Activated T-cell treated with anti-CD3 and anti-CD28 coated beads, Interleukin-2, amount 50 U/mL, for 72 hours (primary cell): ENCODE measurements at regions not wholly inside any gene's neighbourhood (a gene's known extent, or its start where the extent isn't known, plus 50 kb on each side); places are given as distances from the start of the nearest gene placed in this dataset.
"Not testable (repeated sequence)": the region's sequence is repeated elsewhere in the genome, so short reads cannot be mapped to it uniquely, and the experiment has no call there.

ENCODE experiments used
- ATAC-seq, 2 donors: fragments of 150-1000 bp; cut with Tn5 transposase; replicated peaks in 1 of 2; 2 replicates each; pipeline ENCODE4 v1.10.0; 2021; ENCODE audit warnings: moderate library complexity in 2 of 2, mild to moderate bottlenecking in 1 of 2
- DNase-seq, 2 donors: peaks; one replicate each; pipeline ENCODE4 v3.0.0; 2021 to 2022; ENCODE audit warnings: mixed read lengths in 1 of 2
- H3K27ac Mint-ChIP-seq: one replicate; pipeline ENCODE4 v1.8.0; 2022; ENCODE audit warnings: mild to moderate bottlenecking, moderate library complexity, mixed read lengths
- H3K27me3 Mint-ChIP-seq: one replicate; pipeline ENCODE4 v1.8.0; 2022; ENCODE audit warnings: low read depth, mixed read lengths
- H3K36me3 Mint-ChIP-seq, 2 donors: one replicate each; pipeline ENCODE4 v1.8.0; 2022; ENCODE audit warnings: mixed read lengths in 2 of 2, mild to moderate bottlenecking in 1 of 2; ENCODE audit not compliant: insufficient read depth in 2 of 2
- H3K4me1 Mint-ChIP-seq: one replicate; pipeline ENCODE4 v1.8.0; 2022; ENCODE audit warnings: low read depth, mixed read lengths
- H3K4me3 Mint-ChIP-seq, 2 donors: one replicate each; pipeline ENCODE4 v1.8.0; 2022; ENCODE audit warnings: mild to moderate bottlenecking in 2 of 2, mixed read lengths in 2 of 2, moderate library complexity in 2 of 2
- H3K9me3 Mint-ChIP-seq, 2 donors: one replicate each; pipeline ENCODE4 v1.8.0; 2022; ENCODE audit warnings: mixed read lengths in 2 of 2

DNA sequence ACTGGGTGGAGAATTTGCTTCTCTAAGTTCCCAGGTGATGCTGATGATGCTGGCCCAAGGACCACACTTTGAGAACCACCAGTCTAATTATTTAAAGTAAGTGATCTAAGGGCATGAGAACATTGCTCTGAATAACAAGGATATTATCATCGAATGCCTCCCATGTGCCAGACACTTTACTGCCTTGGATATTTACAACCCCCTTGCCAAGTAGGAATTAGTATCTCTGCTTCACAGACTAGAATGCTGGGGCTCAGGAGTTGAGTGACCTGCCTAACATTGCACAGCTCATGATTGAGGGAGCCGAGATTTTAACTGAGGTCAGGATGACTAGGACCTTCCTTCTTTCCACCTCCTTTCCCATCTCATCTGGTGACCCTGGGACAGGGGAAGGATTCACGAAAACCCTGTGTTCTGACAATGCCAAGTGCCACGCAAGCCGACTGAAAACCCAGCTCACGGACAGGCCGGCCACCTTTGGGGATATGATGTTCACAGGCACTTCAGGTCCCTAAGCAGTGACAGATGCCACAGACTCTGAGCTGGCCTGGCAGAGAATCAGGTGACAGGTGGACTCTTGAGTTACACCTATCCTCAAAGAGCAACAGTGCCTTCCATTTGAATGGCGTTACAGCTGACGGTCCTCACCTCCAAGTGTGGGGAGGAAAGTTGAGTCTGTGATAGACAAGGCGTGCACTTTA, 230.7 kb downstream of the TOMM20 start:
- no peak for DNase-seq
- Mint-ChIP-seq H3K4me3 (no peak overlapping the region), H3K4me1 (peaks cover 46% of the 10 kb centered on the region), H3K27ac (no peak overlapping the region), H3K36me3 (no peaks in the 10 kb centered on the region), H3K9me3 (no peaks in the 10 kb centered on the region), H3K27me3 (no peaks in the 10 kb centered on the region)
- no peak for ATAC-seq

DNA sequence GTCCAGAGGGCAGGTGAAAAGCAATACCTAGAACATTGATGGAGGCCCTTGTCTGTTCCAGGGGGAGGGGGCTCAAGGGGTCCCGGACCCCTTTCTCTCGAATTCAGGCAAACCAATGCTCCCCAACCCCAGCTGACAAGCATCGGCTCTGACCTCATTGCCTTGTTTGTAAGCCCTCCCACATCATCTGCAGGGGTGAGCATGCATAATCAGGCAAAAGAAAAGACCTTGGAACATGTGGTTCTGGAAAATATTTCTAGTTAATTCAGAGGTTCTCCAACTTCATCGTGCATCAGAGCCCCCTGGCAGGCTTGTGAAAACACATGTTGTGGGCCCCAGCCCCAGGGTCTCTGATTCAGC, 231.3 kb downstream of the TOMM20 start:
- no peaks in the 10 kb centered on the region for H3K27me3 Mint-ChIP-seq
- H3K27ac Mint-ChIP-seq: no peak overlapping the region
- DNase-seq (no peak), ATAC-seq (no peak)
- H3K4me1 Mint-ChIP-seq: peaks cover 43% of the 10 kb centered on the region
- no peak overlapping the region for H3K4me3 Mint-ChIP-seq
- H3K36me3 Mint-ChIP-seq: no peaks in the 10 kb centered on the region
- no peaks in the 10 kb centered on the region for H3K9me3 Mint-ChIP-seq

DNA sequence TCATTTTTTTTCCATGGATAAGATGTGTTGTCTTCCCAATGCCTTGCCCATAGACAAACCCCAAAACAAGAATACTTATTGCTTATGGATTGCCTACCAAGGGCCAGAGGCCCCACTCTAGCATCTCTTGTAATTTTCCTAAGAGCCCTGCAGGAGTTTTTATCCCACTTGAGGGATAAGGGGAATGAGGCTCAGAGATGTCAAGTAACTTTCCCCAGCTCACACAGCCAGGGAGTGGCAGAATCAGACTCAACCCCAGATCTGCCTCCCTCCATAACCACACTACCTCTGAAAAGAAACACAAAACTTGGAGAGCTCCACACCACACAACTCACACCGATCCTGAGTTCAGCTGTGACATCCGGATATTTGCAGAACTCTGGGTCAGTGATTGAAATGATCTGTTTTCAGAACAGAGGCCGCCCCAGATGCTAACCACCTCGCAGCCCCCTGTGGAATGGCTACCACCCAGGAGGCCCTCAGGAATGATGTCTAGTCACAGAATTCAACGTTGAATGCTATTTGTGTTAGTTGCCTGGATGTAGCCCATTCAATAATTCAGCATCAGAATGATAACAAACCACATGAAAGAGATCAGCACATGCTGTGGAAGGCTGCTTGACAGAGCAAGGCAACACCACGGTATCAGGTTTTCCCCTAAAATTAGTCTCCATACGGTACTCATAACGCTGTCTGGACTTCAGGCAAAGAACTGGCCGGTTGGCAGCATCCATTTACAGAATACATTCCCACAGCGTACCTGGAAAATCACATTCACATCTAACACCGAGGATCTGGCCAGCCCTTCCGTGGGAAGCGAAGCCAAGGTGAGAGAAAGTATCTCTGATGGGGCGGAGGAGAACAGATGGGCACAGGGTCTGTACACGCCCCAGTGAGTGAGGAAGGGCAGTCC, 231.9 kb downstream of the TOMM20 start:
- Mint-ChIP-seq H3K27me3 (no peaks in the 10 kb centered on the region), H3K27ac (no peak overlapping the region), H3K36me3 (no peaks in the 10 kb centered on the region), H3K4me3 (no peak overlapping the region), H3K9me3 (no peaks in the 10 kb centered on the region), H3K4me1 (peaks cover 43% of the 10 kb centered on the region)
- DNase-seq (no peak), ATAC-seq (no peak)

DNA sequence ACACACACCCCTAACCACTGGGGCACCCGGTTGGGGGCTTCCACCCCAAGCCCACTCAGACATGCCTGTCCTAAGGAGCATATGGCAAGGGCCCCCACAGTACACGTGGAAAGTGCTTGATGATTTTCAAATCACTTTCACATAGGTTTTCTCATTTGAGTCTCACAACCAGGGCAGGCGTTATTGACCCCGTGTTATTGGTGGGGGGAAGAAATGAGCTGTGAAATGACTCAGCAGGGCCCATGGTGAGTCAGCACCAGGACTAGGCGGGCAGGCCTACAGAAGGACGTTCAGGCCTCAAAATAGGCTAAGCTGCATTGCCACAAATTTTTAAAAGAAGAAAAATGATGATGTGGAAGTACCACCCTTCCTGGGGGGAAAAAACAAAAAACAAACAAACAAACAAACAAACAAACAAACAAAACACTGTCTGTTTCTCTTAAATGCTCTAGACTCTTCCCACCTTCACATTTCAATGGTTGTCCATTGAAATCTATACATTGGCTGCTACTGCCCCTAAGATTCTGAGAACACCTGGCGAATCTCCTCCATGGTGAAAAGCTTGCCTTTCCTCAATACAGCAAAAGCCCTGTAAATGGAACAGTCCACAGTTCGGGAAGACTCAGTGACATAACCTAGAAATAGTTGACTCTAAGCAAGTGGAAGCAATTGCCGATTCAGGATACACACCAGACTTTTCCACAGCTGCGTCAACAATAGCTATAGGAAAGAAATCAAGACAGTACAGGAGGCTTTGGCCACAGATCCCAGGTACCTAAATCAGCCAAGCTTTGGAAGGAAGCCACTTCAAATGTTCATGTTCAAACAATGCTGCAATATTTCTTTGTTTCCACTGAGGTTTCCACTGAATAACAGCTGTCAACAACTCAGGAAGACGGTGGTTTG, 234.7 kb downstream of the TOMM20 start:
- peaks cover 39% of the 10 kb centered on the region for H3K4me1 Mint-ChIP-seq
- DNase-seq (peak; percentile 75), ATAC-seq (peak; percentile 93 to 97)
- H3K27me3 Mint-ChIP-seq: no peaks in the 10 kb centered on the region
- H3K9me3 Mint-ChIP-seq: no peaks in the 10 kb centered on the region
- H3K4me3 Mint-ChIP-seq: peak overlapping the region; percentile 49 to 60
- no peaks in the 10 kb centered on the region for H3K36me3 Mint-ChIP-seq
- no peak overlapping the region for H3K27ac Mint-ChIP-seq

DNA sequence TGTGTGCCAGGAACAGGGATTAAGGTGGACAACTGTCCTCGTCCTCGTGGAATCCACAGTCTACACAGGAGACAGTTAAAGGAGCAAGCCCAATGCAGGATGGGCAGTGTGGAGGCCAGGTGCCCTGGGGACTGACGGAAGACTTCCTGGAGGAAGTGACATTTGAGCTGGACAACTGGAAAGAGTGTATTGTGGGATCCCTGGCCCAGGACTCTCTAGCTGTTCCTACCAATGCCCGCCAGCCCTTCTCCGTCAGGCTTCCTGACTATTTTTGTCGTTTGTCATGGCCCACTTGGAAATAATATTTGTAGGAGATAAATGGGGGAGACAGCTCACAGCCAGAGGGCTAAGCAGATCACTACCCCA, 235.3 kb downstream of the TOMM20 start:
- H3K27me3 Mint-ChIP-seq: no peaks in the 10 kb centered on the region
- peak overlapping the region in 1 of 2 donors; percentile 11 for H3K4me3 Mint-ChIP-seq
- H3K9me3 Mint-ChIP-seq: no peaks in the 10 kb centered on the region
- H3K4me1 Mint-ChIP-seq: peaks cover 36% of the 10 kb centered on the region
- DNase-seq (no peak), ATAC-seq (no peak)
- H3K27ac Mint-ChIP-seq: no peak overlapping the region
- peaks cover 0 to 2% of the 10 kb centered on the region in 2 donors for H3K36me3 Mint-ChIP-seq

DNA sequence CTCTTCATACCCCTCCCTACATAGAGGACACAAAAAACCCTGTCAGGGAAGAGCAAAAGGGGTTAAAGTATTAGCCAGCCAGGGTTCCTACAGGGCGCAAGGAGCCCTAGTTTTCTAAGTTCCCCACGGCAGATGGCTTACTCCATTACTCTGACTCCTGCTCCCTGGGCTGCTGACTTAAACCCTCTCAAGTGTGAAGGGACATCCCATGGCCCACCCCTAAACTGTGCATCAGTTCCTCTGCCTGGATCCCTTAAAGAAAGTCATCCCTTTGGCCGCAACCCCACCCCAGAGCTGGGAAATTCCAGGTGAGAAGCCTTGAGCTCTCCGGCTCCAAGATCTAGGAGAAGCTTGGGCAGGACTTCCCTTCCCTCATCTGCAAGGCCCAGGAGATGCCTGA, 236.0 kb downstream of the TOMM20 start:
- H3K36me3 Mint-ChIP-seq: peaks cover 0 to 2% of the 10 kb centered on the region in 2 donors
- peaks cover 36% of the 10 kb centered on the region for H3K4me1 Mint-ChIP-seq
- no peak overlapping the region for H3K27ac Mint-ChIP-seq
- H3K4me3 Mint-ChIP-seq: no peak overlapping the region
- no peak for DNase-seq
- no peak for ATAC-seq
- no peaks in the 10 kb centered on the region for H3K27me3 Mint-ChIP-seq
- no peaks in the 10 kb centered on the region for H3K9me3 Mint-ChIP-seq

DNA sequence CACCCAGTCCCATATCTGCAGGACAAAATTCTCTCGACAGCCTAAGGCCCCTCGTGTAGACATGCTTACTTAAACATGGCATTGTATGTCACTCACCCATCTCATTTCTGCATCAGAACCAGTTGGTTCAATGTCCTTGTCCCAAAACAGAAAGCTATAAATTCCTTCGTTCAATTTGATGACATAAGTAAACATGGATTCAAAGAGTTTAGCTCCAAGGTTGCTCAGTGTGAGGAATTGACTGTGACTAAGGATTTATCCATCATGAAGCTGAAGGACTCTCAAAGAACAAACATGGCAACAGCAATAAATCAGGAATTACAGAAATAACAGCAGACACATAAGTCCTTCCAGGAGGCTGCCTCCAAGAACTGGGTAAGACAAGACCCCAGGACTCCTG, 237.2 kb downstream of the TOMM20 start:
- Mint-ChIP-seq H3K27me3 (no peaks in the 10 kb centered on the region), H3K4me3 (no peak overlapping the region), H3K9me3 (no peaks in the 10 kb centered on the region), H3K36me3 (peaks cover 0 to 4% of the 10 kb centered on the region in 2 donors), H3K27ac (no peak overlapping the region), H3K4me1 (peaks cover 38% of the 10 kb centered on the region)
- ATAC-seq: no peak
- no peak for DNase-seq

DNA sequence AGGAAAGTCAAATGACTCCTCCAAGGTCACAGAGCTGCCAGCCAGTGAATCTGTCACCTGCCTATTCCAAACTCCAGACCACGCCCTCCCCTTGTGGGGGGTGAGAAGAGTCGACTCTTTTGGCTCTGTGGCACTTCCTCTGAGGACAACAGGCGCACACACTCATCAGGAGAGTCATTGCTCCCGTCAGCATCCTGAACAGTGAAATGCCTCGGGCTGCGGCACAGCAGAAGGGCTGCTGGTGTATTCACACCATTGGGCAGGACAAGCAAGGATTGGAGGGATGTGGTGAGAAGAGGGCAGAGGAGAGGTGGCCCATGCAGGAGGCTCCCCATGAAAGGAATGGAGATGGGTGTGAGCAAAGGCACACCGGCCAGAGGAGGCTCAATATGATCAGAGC, 239.0 kb downstream of the TOMM20 start:
- Mint-ChIP-seq H3K36me3 (peaks cover 0 to 4% of the 10 kb centered on the region in 2 donors), H3K4me1 (peaks cover 35% of the 10 kb centered on the region), H3K9me3 (no peaks in the 10 kb centered on the region), H3K4me3 (no peak overlapping the region), H3K27me3 (no peaks in the 10 kb centered on the region), H3K27ac (no peak overlapping the region)
- DNase-seq (no peak), ATAC-seq (no peak)

DNA sequence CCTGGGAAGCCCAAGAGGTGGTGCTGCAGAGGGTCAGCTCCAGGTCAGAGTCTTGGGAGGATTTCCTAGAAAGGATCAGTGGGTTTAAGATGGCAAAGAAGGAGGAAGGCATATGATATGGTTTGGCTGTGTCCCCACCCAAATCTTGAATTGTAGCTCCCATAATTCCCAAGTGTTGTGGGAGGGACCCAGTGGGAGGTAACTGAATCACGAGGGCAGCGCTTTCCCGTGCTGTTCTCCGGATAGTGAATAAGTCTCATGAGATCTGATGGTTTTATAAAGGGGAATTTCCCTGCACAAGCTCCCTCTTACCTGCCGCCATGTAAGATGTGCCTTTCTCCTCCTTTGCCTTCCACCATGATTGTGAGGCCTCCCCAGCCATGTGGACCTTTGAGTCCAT, 240.4 kb downstream of the TOMM20 start:
- peaks cover 30% of the 10 kb centered on the region for H3K4me1 Mint-ChIP-seq
- not testable (repeated sequence) for H3K27me3 Mint-ChIP-seq, H3K27ac Mint-ChIP-seq, H3K9me3 Mint-ChIP-seq, ATAC-seq, H3K36me3 Mint-ChIP-seq, DNase-seq, H3K4me3 Mint-ChIP-seq

DNA sequence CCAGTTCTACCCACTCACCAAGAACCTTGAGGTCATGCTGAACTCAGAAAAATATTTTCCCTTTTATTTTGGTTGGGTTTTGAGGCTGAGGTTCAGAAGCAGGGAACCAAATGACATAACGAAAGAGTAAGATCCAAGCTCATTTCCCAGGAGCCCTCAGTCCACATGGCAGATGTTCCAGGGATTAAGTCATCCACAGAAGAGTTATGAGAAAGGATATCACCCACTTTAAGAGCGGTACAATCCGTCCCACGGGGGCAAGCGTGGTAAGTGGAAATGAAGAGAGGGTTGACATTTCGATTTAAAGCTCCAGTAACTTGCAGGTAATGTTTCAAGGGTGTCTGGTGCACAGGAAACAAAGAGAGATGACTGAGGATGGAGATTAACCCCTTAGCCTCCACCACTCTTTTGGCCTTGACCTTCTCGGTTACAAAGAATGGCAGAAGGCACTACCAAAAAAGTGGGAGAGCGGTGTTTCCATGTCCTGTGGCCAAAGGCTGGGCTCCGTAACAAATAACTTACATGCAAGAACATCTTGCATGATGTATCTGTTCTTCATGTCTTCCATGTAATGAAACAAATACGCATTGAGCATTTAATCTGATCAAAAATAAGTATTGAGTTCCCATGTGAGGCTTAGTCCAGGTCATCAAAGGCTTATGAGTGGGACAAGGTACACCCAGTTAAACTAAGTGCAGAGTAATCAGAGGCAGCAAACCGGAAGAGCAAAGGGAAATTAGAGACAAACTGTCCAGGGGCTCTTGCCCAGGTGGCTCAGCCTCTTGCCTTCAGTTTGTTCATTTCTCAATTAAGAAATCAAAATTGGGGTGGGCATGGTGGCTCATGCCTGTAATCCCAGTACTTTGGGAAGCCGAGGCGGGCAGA, 241.4 kb downstream of the TOMM20 start:
- DNase-seq (no peak), ATAC-seq (no peak)
- Mint-ChIP-seq H3K27me3 (peaks cover 6% of the 10 kb centered on the region), H3K27ac (no peak overlapping the region), H3K36me3 (peaks cover 0 to 4% of the 10 kb centered on the region in 2 donors), H3K4me1 (peaks cover 34% of the 10 kb centered on the region), H3K4me3 (no peak overlapping the region), H3K9me3 (no peaks in the 10 kb centered on the region)

DNA sequence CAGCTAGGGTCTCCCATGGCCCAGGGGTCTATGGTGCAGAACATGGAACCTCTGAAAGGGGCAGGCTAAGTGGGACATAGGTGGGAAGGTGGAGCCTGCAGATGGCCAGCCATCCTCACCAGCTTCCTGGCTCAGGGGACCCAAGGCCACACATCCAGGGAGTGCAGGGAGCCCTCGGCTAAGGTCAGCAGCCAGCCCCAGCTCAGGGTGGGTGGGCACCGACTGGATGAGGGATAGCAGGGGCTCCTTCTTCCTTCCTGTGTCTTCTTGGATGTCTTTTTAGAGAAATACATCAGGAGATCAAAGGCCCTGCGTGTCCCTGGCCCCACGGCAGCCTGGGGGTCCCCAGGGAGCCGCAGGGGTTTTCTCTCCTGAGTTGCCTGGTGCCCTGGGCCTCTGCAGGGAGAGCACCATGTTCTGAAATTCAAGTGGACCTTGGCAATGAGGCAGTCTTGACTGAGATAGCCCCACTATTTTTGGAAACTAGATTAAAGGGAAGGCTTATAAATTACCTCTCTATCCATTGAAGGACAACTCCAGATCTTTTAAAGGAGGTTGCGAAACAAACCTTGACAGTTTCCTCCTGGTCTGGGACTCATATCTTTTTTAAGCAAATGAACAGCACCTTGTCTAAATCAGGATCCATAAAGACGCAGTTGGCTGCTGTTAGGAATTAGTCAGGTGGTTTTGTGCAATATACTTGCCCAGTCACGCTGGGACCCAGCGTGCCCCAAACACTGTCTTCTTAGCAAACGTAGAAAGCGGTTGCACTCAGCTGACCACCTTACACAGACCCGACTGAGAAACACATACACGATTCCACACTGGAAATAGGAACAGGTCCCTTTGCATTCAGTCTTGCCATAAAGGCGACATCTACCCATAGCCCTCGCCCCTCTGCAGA, 242.3 kb downstream of the TOMM20 start:
- Mint-ChIP-seq H3K27me3 (peaks cover 6% of the 10 kb centered on the region), H3K4me1 (peaks cover 43% of the 10 kb centered on the region), H3K9me3 (no peaks in the 10 kb centered on the region), H3K36me3 (peaks cover 0 to 4% of the 10 kb centered on the region in 2 donors), H3K4me3 (no peak overlapping the region), H3K27ac (no peak overlapping the region)
- no peak for ATAC-seq
- DNase-seq: no peak
